ENCODE measurements at regions not wholly inside any gene's neighbourhood (a gene's known extent, or its start where the extent isn't known, plus 50 kb on each side); places are given as distances from the start of the nearest gene placed in this dataset.
"Not testable (repeated sequence)": the region's sequence is repeated elsewhere in the genome, so short reads cannot be mapped to it uniquely, and the experiment has no call there.

GRCh38 chr17:33927732-33928133 is 327.4 kb upstream of the CCL2 start:
- no peak overlapping the region for H3K27ac Mint-ChIP-seq
- ATAC-seq (ENCODE audit: low read depth in 2 of 2) (no peak), DNase-seq (no peak)
- H3K4me3 Mint-ChIP-seq: no peak overlapping the region
- no peaks in the 10 kb centered on the region for H3K36me3 Mint-ChIP-seq
- H3K27me3 Mint-ChIP-seq: peaks cover under 1 to 14% (median 8%) of the 10 kb centered on the region in 3 donors
- no peaks in the 10 kb centered on the region for H3K4me1 Mint-ChIP-seq
- no peaks in the 10 kb centered on the region for H3K9me3 Mint-ChIP-seq

GRCh38 chr17:33929181-33929724 is 325.8 kb upstream of the CCL2 start:
- no peaks in the 10 kb centered on the region for H3K4me1 Mint-ChIP-seq
- H3K9me3 Mint-ChIP-seq: no peaks in the 10 kb centered on the region
- no peaks in the 10 kb centered on the region for H3K36me3 Mint-ChIP-seq
- DNase-seq (no peak), ATAC-seq (ENCODE audit: low read depth in 2 of 2) (no peak)
- H3K27ac Mint-ChIP-seq: no peak overlapping the region
- H3K27me3 Mint-ChIP-seq: peaks cover 0 to 14% (median 6%) of the 10 kb centered on the region in 3 donors
- no peak overlapping the region for H3K4me3 Mint-ChIP-seq

GRCh38 chr17:33931148-33931814 is 323.8 kb upstream of the CCL2 start:
- H3K4me3 Mint-ChIP-seq; H3K27ac Mint-ChIP-seq; H3K4me1 Mint-ChIP-seq; DNase-seq; H3K36me3 Mint-ChIP-seq; ATAC-seq (ENCODE audit: low read depth in 2 of 2); H3K9me3 Mint-ChIP-seq: not testable (repeated sequence)
- peaks cover 0 to 14% (median 6%) of the 10 kb centered on the region in 3 donors for H3K27me3 Mint-ChIP-seq

- DNase-seq: no peak
- Mint-ChIP-seq H3K27me3 (peaks cover 0 to 14% (median 6%) of the 10 kb centered on the region in 3 donors), H3K4me1 (no peaks in the 10 kb centered on the region), H3K36me3 (no peaks in the 10 kb centered on the region), H3K27ac (no peak overlapping the region), H3K4me3 (no peak overlapping the region), H3K9me3 (no peaks in the 10 kb centered on the region)
- no peak for ATAC-seq (ENCODE audit: low read depth in 2 of 2)
Measured at GRCh38 chr17:33932996-33933395, 322.1 kb upstream of the CCL2 start.

GRCh38 chr17:33933576-33933975 is 321.5 kb upstream of the CCL2 start:
- no peaks in the 10 kb centered on the region for H3K36me3 Mint-ChIP-seq
- no peak overlapping the region for H3K27ac Mint-ChIP-seq
- ATAC-seq (ENCODE audit: low read depth in 2 of 2): no peak
- DNase-seq: no peak
- no peak overlapping the region for H3K4me3 Mint-ChIP-seq
- peaks cover 0 to 10% (median under 1%) of the 10 kb centered on the region in 3 donors for H3K27me3 Mint-ChIP-seq
- no peaks in the 10 kb centered on the region for H3K4me1 Mint-ChIP-seq
- H3K9me3 Mint-ChIP-seq: no peaks in the 10 kb centered on the region

GRCh38 chr17:33934696-33935095 is 320.4 kb upstream of the CCL2 start:
- no peaks in the 10 kb centered on the region for H3K36me3 Mint-ChIP-seq
- H3K27me3 Mint-ChIP-seq: no peaks in the 10 kb centered on the region
- no peaks in the 10 kb centered on the region for H3K9me3 Mint-ChIP-seq
- no peak for ATAC-seq (ENCODE audit: low read depth in 2 of 2)
- H3K4me1 Mint-ChIP-seq: no peaks in the 10 kb centered on the region
- H3K4me3 Mint-ChIP-seq: no peak overlapping the region
- no peak overlapping the region for H3K27ac Mint-ChIP-seq
- no peak for DNase-seq

GRCh38 chr17:33935822-33936221 is 319.3 kb upstream of the CCL2 start:
- no peak for DNase-seq
- Mint-ChIP-seq H3K27ac (no peak overlapping the region), H3K4me3 (no peak overlapping the region), H3K4me1 (no peaks in the 10 kb centered on the region), H3K9me3 (no peaks in the 10 kb centered on the region), H3K27me3 (no peaks in the 10 kb centered on the region), H3K36me3 (no peaks in the 10 kb centered on the region)
- ATAC-seq (ENCODE audit: low read depth in 2 of 2): no peak

GRCh38 chr17:33936764-33937163 is 318.3 kb upstream of the CCL2 start:
- Mint-ChIP-seq H3K27me3 (no peaks in the 10 kb centered on the region), H3K36me3 (no peaks in the 10 kb centered on the region), H3K4me1 (no peaks in the 10 kb centered on the region), H3K4me3 (no peak overlapping the region), H3K27ac (no peak overlapping the region), H3K9me3 (no peaks in the 10 kb centered on the region)
- ATAC-seq (ENCODE audit: low read depth in 2 of 2) (no peak), DNase-seq (no peak)

GRCh38 chr17:33939959-33940358 is 315.1 kb upstream of the CCL2 start:
- no peak overlapping the region for H3K4me3 Mint-ChIP-seq
- H3K36me3 Mint-ChIP-seq: no peaks in the 10 kb centered on the region
- H3K27ac Mint-ChIP-seq: no peak overlapping the region
- ATAC-seq (ENCODE audit: low read depth in 2 of 2) (no peak), DNase-seq (no peak)
- H3K9me3 Mint-ChIP-seq: no peaks in the 10 kb centered on the region
- H3K27me3 Mint-ChIP-seq: peaks cover 0 to 8% (median 6%) of the 10 kb centered on the region in 3 donors
- no peaks in the 10 kb centered on the region for H3K4me1 Mint-ChIP-seq

- H3K4me3 Mint-ChIP-seq: no peak overlapping the region
- peaks cover 0 to 8% (median 6%) of the 10 kb centered on the region in 3 donors for H3K27me3 Mint-ChIP-seq
- H3K9me3 Mint-ChIP-seq: no peaks in the 10 kb centered on the region
- H3K4me1 Mint-ChIP-seq: no peaks in the 10 kb centered on the region
- H3K27ac Mint-ChIP-seq: peak overlapping the region in 1 of 6 donors; percentile 57
- ATAC-seq (ENCODE audit: low read depth in 2 of 2) (no peak), DNase-seq (no peak)
- H3K36me3 Mint-ChIP-seq: no peaks in the 10 kb centered on the region
Measured at GRCh38 chr17:33940769-33941370, 314.2 kb upstream of the CCL2 start.

- H3K4me3 Mint-ChIP-seq: no peak overlapping the region
- DNase-seq: no peak
- no peak for ATAC-seq (ENCODE audit: low read depth in 2 of 2)
- no peaks in the 10 kb centered on the region for H3K9me3 Mint-ChIP-seq
- no peak overlapping the region for H3K27ac Mint-ChIP-seq
- peaks cover 0 to 11% (median 8%) of the 10 kb centered on the region in 3 donors for H3K27me3 Mint-ChIP-seq
- no peaks in the 10 kb centered on the region for H3K36me3 Mint-ChIP-seq
- H3K4me1 Mint-ChIP-seq: no peaks in the 10 kb centered on the region
Measured at GRCh38 chr17:33941744-33942143, 313.3 kb upstream of the CCL2 start.

GRCh38 chr17:33942414-33942813 is 312.7 kb upstream of the CCL2 start:
- H3K27ac Mint-ChIP-seq: no peak overlapping the region
- H3K4me1 Mint-ChIP-seq: no peaks in the 10 kb centered on the region
- H3K9me3 Mint-ChIP-seq: no peaks in the 10 kb centered on the region
- ATAC-seq (ENCODE audit: low read depth in 2 of 2) (no peak), DNase-seq (no peak)
- peaks cover 0 to 11% (median 8%) of the 10 kb centered on the region in 3 donors for H3K27me3 Mint-ChIP-seq
- no peak overlapping the region for H3K4me3 Mint-ChIP-seq
- no peaks in the 10 kb centered on the region for H3K36me3 Mint-ChIP-seq

GRCh38 chr17:33944412-33944811 is 310.7 kb upstream of the CCL2 start:
- H3K27ac Mint-ChIP-seq: no peak overlapping the region
- no peaks in the 10 kb centered on the region for H3K9me3 Mint-ChIP-seq
- H3K4me1 Mint-ChIP-seq: no peaks in the 10 kb centered on the region
- ATAC-seq (ENCODE audit: low read depth in 2 of 2) (no peak), DNase-seq (no peak)
- H3K36me3 Mint-ChIP-seq: no peaks in the 10 kb centered on the region
- no peak overlapping the region for H3K4me3 Mint-ChIP-seq
- H3K27me3 Mint-ChIP-seq: peaks cover 0 to 11% (median 8%) of the 10 kb centered on the region in 3 donors

- Mint-ChIP-seq H3K4me1 (no peaks in the 10 kb centered on the region), H3K4me3 (no peak overlapping the region), H3K27me3 (peaks cover 0 to 11% (median 8%) of the 10 kb centered on the region in 3 donors), H3K36me3 (no peaks in the 10 kb centered on the region), H3K9me3 (no peaks in the 10 kb centered on the region), H3K27ac (no peak overlapping the region)
- no peak for ATAC-seq (ENCODE audit: low read depth in 2 of 2)
- no peak for DNase-seq
Measured at GRCh38 chr17:33944826-33945225, 310.3 kb upstream of the CCL2 start.
